ENCODE measurements at regions not wholly inside any gene's neighbourhood (a gene's known extent, or its start where the extent isn't known, plus 50 kb on each side); places are given as distances from the start of the nearest gene placed in this dataset.

DNA sequence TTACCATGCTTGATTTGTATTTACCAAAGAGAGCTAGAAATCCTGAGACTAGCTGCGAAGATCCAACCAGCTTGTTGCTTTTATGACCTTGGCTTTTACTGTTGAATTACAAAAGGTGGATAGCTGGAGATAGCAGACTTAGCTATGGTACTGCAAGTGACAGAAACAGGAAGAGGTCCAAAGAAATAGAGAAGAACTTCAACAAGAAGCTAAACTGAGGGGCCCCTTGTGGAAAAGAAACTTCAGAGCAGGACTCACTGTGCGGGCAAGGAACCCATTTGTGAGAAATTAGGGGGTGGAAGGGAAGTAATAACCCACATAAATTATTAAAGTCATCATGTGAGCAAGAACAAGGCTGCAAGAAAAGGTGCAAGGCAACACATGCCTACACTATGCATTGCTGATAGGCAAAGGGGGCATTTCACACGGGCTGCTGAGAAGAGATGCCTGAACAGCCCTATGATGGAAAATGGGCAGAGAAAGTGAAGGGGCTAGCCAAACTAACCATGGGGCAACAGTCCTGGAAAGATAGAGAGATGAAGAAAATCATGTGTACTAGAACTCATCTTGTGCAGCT, 116.6 kb upstream of the PRDX6 start:
- TF ChIP-seq, protein P1, sequence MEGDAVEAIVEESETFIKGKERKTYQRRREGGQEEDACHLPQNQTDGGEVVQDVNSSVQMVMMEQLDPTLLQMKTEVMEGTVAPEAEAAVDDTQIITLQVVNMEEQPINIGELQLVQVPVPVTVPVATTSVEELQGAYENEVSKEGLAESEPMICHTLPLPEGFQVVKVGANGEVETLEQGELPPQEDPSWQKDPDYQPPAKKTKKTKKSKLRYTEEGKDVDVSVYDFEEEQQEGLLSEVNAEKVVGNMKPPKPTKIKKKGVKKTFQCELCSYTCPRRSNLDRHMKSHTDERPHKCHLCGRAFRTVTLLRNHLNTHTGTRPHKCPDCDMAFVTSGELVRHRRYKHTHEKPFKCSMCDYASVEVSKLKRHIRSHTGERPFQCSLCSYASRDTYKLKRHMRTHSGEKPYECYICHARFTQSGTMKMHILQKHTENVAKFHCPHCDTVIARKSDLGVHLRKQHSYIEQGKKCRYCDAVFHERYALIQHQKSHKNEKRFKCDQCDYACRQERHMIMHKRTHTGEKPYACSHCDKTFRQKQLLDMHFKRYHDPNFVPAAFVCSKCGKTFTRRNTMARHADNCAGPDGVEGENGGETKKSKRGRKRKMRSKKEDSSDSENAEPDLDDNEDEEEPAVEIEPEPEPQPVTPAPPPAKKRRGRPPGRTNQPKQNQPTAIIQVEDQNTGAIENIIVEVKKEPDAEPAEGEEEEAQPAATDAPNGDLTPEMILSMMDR (conservative IDR thresholded peaks at IDR 0.05 in 1 of 2, IDR thresholded peaks at IDR 0.05 in 1 of 2; ENCODE audit: extremely low read depth in 1 of 2, insufficient read depth in 1 of 2, low read depth in 1 of 2, low read length in 2 of 2): no peak
- no peak for TF ChIP-seq EZH2 (IDR thresholded peaks at IDR 0.05; ENCODE audit: borderline replicate concordance, low read length)

Data from mammary epithelial cell (primary cell).